ENCODE measurements at regions not wholly inside any gene's neighbourhood (a gene's known extent, or its start where the extent isn't known, plus 50 kb on each side); places are given as distances from the start of the nearest gene placed in this dataset.
"Not testable (repeated sequence)": the region's sequence is repeated elsewhere in the genome, so short reads cannot be mapped to it uniquely, and the experiment has no call there.

DNA sequence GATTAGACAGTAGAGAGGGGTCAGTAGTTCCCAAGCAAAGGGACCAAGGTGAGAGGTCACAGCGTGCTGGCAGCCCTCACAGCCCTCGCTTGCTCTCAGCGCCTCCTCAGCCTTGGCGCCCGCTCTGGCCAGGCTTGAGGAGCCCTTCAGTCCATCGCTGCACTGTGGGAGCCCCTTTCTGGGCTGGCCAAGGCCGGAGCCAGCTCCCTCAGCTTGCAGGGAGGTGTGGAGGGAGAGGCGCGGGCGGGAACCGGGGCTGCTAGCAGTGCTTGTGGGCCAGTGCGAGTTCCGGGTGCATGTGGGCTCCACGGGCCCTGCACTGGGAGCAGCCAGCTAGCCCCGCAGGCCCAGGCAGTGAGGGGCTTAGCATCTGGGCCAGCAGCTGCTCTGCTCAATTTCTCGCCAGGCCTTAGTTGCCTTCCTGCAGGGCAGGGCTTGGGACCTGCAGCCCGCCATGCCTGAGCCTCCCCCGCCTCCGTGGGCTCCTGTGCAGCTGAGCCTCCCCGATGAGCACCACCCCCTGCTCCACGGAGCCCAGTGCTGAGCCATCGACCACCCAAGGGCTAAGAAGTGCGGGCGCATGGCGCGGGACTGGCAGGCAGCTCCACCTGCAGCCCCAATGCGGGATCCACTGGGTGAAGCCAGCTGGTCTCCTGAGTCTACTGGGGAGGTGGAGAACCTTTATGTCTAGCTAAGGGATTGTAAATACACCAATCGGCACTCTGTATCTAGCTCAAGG, 177.0 kb downstream of the TBX18 start:
- H3K9me1 ChIP-seq (ENCODE audit: control insufficient read depth, insufficient read depth, low read length); in situ Hi-C loops (cut with MboI); H3K9ac ChIP-seq (ENCODE audit: insufficient read depth in 1 of 2, low read depth in 2 of 2, low read length in 2 of 2); BruUV-seq (replicated peaks); H2AFZ ChIP-seq (ENCODE audit: low read depth, low read length); H3K4me2 ChIP-seq (ENCODE audit: insufficient read depth, low read length); H3K9me3 ChIP-seq (replicated peaks; ENCODE audit: control insufficient read depth, insufficient read depth, low read depth, low read length); H3K27ac ChIP-seq (ENCODE audit: extremely low read depth, low read depth, low read length); H3K27me3 ChIP-seq (ENCODE audit: control insufficient read depth in 2 of 2, insufficient read depth in 2 of 2, low read length in 2 of 2); FAIRE-seq; CTCF ChIA-PET (ENCODE audit: low intra/inter-chr PET ratio); H3K4me1 ChIP-seq (replicated peaks in 1 of 2; ENCODE audit: control insufficient read depth in 2 of 2, insufficient read depth in 2 of 2, low read length in 2 of 2); ATAC-seq; H3K79me2 ChIP-seq (ENCODE audit: control insufficient read depth, insufficient read depth, low read length); intact Hi-C loops (cut with micrococcal nuclease); H3K4me3 ChIP-seq; DNase-seq (ENCODE audit: extremely low read depth in 1 of 4, low spot score in 3 of 4); H4K20me1 ChIP-seq (replicated peaks; ENCODE audit: control insufficient read depth, insufficient read depth, low read length); POLR2A ChIA-PET; H3K36me3 ChIP-seq (ENCODE audit: control insufficient read depth, insufficient read depth, low read length): not testable (repeated sequence)
- 25% methylated on average over 21 of the region's 28 CpGs for WGBS (ENCODE audit: insufficient coverage, low coverage, missing lambda C conversion rate)

DNA sequence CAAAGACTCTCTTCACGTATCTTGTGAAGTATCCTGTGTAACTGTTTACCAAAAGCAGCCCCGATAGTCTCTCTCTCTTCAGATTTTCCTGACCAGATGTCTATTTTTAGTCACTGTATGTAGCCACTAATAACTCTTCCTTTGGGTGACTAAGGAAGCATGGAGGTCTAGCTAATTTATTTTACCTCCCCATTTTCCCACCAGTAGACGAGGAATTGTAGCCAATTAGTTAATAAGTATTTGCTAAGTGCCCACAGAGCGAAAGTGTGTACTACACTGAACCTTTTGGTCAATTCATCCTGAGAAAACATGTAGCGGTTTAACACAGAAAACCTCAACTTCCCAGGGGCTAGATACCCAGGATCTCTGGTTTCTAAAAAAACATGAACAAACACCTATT, 180.6 kb downstream of the TBX18 start:
- no peak for ATAC-seq
- CTCF ChIA-PET (ENCODE audit: low intra/inter-chr PET ratio): no interaction called here

More for the DNA sequence above, 180.6 kb downstream of the TBX18 start:
- FAIRE-seq (no peak), DNase-seq (ENCODE audit: extremely low read depth in 1 of 4, low spot score in 3 of 4) (no peak)
- H2AFZ ChIP-seq (ENCODE audit: low read depth, low read length): no peak overlapping the region
- no peaks in the 10 kb centered on the region for H4K20me1 ChIP-seq (replicated peaks; ENCODE audit: control insufficient read depth, insufficient read depth, low read length)
- H3K4me2 ChIP-seq (ENCODE audit: insufficient read depth, low read length): no peak overlapping the region
- no peaks in the 10 kb centered on the region for H3K27me3 ChIP-seq (ENCODE audit: control insufficient read depth in 2 of 2, insufficient read depth in 2 of 2, low read length in 2 of 2)
- no peak overlapping the region for H3K27ac ChIP-seq (ENCODE audit: extremely low read depth, low read depth, low read length)
- no peaks in the 10 kb centered on the region for H3K36me3 ChIP-seq (ENCODE audit: control insufficient read depth, insufficient read depth, low read length)
- TF ChIP-seq SAFB (IDR thresholded peaks at IDR 0.05; ENCODE audit: borderline replicate concordance, low read depth, low read length): no peak
- no peak for TF ChIP-seq SNIP1 (IDR thresholded peaks at IDR 0.05; ENCODE audit: low read depth)
- TF ChIP-seq SIN3B (IDR thresholded peaks at IDR 0.05; ENCODE audit: low read depth): no peak
- TF ChIP-seq RBM14 (IDR thresholded peaks at IDR 0.05; ENCODE audit: borderline replicate concordance, insufficient read depth, low read depth, low read length): no peak
- TF ChIP-seq, protein P1, sequence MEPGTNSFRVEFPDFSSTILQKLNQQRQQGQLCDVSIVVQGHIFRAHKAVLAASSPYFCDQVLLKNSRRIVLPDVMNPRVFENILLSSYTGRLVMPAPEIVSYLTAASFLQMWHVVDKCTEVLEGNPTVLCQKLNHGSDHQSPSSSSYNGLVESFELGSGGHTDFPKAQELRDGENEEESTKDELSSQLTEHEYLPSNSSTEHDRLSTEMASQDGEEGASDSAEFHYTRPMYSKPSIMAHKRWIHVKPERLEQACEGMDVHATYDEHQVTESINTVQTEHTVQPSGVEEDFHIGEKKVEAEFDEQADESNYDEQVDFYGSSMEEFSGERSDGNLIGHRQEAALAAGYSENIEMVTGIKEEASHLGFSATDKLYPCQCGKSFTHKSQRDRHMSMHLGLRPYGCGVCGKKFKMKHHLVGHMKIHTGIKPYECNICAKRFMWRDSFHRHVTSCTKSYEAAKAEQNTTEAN (CRISPR knock-in tag; IDR thresholded peaks at IDR 0.05): no peak
- no peak for TF ChIP-seq ZNF551 (CRISPR knock-in tag; IDR thresholded peaks at IDR 0.05)
- TF ChIP-seq CEBPB (tag; IDR thresholded peaks at IDR 0.05): no peak
- TF ChIP-seq, protein P2, sequence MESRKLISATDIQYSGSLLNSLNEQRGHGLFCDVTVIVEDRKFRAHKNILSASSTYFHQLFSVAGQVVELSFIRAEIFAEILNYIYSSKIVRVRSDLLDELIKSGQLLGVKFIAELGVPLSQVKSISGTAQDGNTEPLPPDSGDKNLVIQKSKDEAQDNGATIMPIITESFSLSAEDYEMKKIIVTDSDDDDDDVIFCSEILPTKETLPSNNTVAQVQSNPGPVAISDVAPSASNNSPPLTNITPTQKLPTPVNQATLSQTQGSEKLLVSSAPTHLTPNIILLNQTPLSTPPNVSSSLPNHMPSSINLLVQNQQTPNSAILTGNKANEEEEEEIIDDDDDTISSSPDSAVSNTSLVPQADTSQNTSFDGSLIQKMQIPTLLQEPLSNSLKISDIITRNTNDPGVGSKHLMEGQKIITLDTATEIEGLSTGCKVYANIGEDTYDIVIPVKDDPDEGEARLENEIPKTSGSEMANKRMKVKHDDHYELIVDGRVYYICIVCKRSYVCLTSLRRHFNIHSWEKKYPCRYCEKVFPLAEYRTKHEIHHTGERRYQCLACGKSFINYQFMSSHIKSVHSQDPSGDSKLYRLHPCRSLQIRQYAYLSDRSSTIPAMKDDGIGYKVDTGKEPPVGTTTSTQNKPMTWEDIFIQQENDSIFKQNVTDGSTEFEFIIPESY (CRISPR knock-in tag; IDR thresholded peaks at IDR 0.05): no peak
- no peak for TF ChIP-seq ZNF224 (CRISPR knock-in tag; IDR thresholded peaks at IDR 0.05)
- no TSS peak for BruUV-seq (replicated peaks)
- intact Hi-C loops (cut with micrococcal nuclease) (no loop called here), in situ Hi-C loops (cut with MboI) (no loop called here)
- H3K4me3 ChIP-seq: no peak overlapping the region
- no peak overlapping the region for H3K9ac ChIP-seq (ENCODE audit: insufficient read depth in 1 of 2, low read depth in 2 of 2, low read length in 2 of 2)
- H3K4me1 ChIP-seq (replicated peaks in 1 of 2; ENCODE audit: control insufficient read depth in 2 of 2, insufficient read depth in 2 of 2, low read length in 2 of 2): peaks cover 0 to 7% of the 10 kb centered on the region in 2 experiments; a peak in 4 of 5 replicates
- no peaks in the 10 kb centered on the region for H3K9me1 ChIP-seq (ENCODE audit: control insufficient read depth, insufficient read depth, low read length)
- WGBS (ENCODE audit: insufficient coverage, low coverage, missing lambda C conversion rate): 2% methylated on average over 5 of the region's 5 CpGs
- POLR2A ChIA-PET: interaction anchor here (0.6 kb wide), 1 partner anchor 142 kb away, joined by 4 read pairs; no protein-coding TSS in a partner anchor
- no peaks in the 10 kb centered on the region for H3K79me2 ChIP-seq (ENCODE audit: control insufficient read depth, insufficient read depth, low read length)
- no peaks in the 10 kb centered on the region for H3K9me3 ChIP-seq (replicated peaks; ENCODE audit: control insufficient read depth, insufficient read depth, low read depth, low read length)

All from K562 (cell line).